A549 (cell line): ENCODE measurements at regions not wholly inside any gene's neighbourhood (a gene's known extent, or its start where the extent isn't known, plus 50 kb on each side); places are given as distances from the start of the nearest gene placed in this dataset.

ENCODE experiments used
- CBX2 ChIP-seq: fragments of 200-600 bp; sonication (generic); IDR thresholded peaks from 2 replicates; pipeline ENCODE4 v1.6.1; 2016; ENCODE audit warnings: low read depth, mild to moderate bottlenecking, borderline replicate concordance
- CEBPB ChIP-seq, 2 experiments: fragments of >200 bp in 1 of 2; sonication (Bioruptor Twin) in 1 of 2; formaldehyde crosslinking in 1 of 2; IDR thresholded peaks; 2 replicates each; pipeline ENCODE4 v1.6.1; 2012 to 2016
- EP300 ChIP-seq, 2 experiments: fragments of >200 bp; sonication (Bioruptor Twin); formaldehyde crosslinking; IDR thresholded peaks; 2 replicates in 1 of 2; 3 replicates in 1 of 2; pipeline ENCODE4 v1.6.1; 2016 to 2017
- FOXS1 ChIP-seq: fragments of 250-450 bp; sonication (Bioruptor Pico); IDR thresholded peaks from 2 replicates; pipeline ENCODE4 v1.5.0; 2020; ENCODE audit warnings: mild to moderate bottlenecking, moderate library complexity
- JUN ChIP-seq, 2 experiments: fragments of >200 bp; sonication (Bioruptor Twin); formaldehyde crosslinking; IDR thresholded peaks; 2 replicates in 1 of 2; 3 replicates in 1 of 2; pipeline ENCODE4 v1.6.1; 2016 to 2017
- MAZ ChIP-seq: fragments of 150-350 bp; IDR thresholded peaks from 2 replicates; pipeline ENCODE4 v1.6.1; 2014; ENCODE audit warnings: antibody characterized with exemption, low read depth, low read length, borderline replicate concordance
- MYC ChIP-seq: IDR thresholded peaks from 2 replicates; pipeline ENCODE4 v1.6.1; 2012; ENCODE audit warnings: mild to moderate bottlenecking, inconsistent platforms, low read length, improper control_type of control experiment, borderline replicate concordance
- RAD21 ChIP-seq, 2 experiments: fragments of >200 bp in 1 of 2; sonication (Bioruptor Twin) in 1 of 2; formaldehyde crosslinking in 1 of 2; IDR thresholded peaks in 1 of 2; conservative IDR thresholded peaks in 1 of 2; 2 replicates in 1 of 2; 3 replicates in 1 of 2; pipeline ENCODE4 v1.6.1; 2012 to 2018; ENCODE audit warnings: inconsistent platforms in 1 of 2
- RNF2 ChIP-seq: fragments of 200-600 bp; sonication (generic); IDR thresholded peaks from 2 replicates; pipeline ENCODE4 v1.6.1; 2016; ENCODE audit warnings: low read depth, mild to moderate bottlenecking, antibody characterized with exemption, moderate library complexity, borderline replicate concordance
- SMC3 ChIP-seq: fragments of >200 bp; sonication (Bioruptor Twin); formaldehyde crosslinking; IDR thresholded peaks from 3 replicates; pipeline ENCODE4 v1.6.1; 2018; ENCODE audit warnings: inconsistent platforms
- TF ChIP-seq, protein P1 (sequence below): fragments of 250-450 bp; sonication (Bioruptor Pico); IDR thresholded peaks from 2 replicates; pipeline ENCODE4 v1.5.0; 2021; ENCODE audit warnings: mild to moderate bottlenecking, moderate library complexity, borderline replicate concordance
- TF ChIP-seq, protein P2 (sequence below): fragments of 150-350 bp; IDR thresholded peaks from 2 replicates; pipeline ENCODE4 v1.6.1; 2014; ENCODE audit warnings: low read depth, mild to moderate bottlenecking, low read length
- TF ChIP-seq, protein P3 (sequence below): fragments of >200 bp; sonication (Bioruptor Twin); formaldehyde crosslinking; IDR thresholded peaks from 3 replicates; pipeline ENCODE4 v1.5.1; 2016
- TF ChIP-seq, protein P4 (sequence below): fragments of 450-650 bp; IDR thresholded peaks from 2 replicates; pipeline ENCODE4 v1.6.1; 2014; ENCODE audit warnings: antibody characterized with exemption

DNA sequence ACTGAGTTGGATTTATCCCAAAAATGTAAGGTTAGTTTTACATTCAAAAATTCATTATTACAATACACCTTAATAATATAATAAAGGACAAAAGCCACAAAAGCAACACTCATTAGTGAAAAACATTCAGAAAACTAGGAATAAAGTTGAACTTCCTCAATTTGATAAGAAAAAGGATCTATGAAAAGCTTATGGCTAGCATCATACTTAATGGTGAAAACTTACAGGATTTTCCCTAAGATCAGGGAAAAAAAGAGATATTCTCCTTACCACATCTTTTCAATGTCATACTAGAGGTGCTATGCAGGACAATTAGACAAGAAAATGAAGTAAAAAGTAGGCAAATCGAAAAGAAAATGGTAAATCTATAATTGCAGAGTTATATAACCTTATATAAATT is 279.9 kb downstream of the CGGBP1 start:
- TF ChIP-seq, protein P1, sequence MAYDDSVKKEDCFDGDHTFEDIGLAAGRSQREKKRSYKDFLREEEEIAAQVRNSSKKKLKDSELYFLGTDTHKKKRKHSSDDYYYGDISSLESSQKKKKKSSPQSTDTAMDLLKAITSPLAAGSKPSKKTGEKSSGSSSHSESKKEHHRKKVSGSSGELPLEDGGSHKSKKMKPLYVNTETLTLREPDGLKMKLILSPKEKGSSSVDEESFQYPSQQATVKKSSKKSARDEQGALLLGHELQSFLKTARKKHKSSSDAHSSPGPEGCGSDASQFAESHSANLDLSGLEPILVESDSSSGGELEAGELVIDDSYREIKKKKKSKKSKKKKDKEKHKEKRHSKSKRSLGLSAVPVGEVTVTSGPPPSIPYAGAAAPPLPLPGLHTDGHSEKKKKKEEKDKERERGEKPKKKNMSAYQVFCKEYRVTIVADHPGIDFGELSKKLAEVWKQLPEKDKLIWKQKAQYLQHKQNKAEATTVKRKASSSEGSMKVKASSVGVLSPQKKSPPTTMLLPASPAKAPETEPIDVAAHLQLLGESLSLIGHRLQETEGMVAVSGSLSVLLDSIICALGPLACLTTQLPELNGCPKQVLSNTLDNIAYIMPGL (CRISPR knock-in tag), result no peak
- TF ChIP-seq CBX2, result no peak
- TF ChIP-seq, protein P2, sequence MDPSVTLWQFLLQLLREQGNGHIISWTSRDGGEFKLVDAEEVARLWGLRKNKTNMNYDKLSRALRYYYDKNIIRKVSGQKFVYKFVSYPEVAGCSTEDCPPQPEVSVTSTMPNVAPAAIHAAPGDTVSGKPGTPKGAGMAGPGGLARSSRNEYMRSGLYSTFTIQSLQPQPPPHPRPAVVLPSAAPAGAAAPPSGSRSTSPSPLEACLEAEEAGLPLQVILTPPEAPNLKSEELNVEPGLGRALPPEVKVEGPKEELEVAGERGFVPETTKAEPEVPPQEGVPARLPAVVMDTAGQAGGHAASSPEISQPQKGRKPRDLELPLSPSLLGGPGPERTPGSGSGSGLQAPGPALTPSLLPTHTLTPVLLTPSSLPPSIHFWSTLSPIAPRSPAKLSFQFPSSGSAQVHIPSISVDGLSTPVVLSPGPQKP, result no peak
- TF ChIP-seq, protein P3, sequence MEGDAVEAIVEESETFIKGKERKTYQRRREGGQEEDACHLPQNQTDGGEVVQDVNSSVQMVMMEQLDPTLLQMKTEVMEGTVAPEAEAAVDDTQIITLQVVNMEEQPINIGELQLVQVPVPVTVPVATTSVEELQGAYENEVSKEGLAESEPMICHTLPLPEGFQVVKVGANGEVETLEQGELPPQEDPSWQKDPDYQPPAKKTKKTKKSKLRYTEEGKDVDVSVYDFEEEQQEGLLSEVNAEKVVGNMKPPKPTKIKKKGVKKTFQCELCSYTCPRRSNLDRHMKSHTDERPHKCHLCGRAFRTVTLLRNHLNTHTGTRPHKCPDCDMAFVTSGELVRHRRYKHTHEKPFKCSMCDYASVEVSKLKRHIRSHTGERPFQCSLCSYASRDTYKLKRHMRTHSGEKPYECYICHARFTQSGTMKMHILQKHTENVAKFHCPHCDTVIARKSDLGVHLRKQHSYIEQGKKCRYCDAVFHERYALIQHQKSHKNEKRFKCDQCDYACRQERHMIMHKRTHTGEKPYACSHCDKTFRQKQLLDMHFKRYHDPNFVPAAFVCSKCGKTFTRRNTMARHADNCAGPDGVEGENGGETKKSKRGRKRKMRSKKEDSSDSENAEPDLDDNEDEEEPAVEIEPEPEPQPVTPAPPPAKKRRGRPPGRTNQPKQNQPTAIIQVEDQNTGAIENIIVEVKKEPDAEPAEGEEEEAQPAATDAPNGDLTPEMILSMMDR, result no peak
- no peak for TF ChIP-seq RAD21 (conservative IDR thresholded peaks at IDR 0.05 in 1 of 2, IDR thresholded peaks at IDR 0.05 in 1 of 2)
- TF ChIP-seq MYC, result no peak
- TF ChIP-seq, protein P4, sequence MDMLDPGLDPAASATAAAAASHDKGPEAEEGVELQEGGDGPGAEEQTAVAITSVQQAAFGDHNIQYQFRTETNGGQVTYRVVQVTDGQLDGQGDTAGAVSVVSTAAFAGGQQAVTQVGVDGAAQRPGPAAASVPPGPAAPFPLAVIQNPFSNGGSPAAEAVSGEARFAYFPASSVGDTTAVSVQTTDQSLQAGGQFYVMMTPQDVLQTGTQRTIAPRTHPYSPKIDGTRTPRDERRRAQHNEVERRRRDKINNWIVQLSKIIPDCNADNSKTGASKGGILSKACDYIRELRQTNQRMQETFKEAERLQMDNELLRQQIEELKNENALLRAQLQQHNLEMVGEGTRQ, result no peak
- TF ChIP-seq JUN (IDR thresholded peaks at IDR 0.05), result no peak
- TF ChIP-seq FOXS1 (CRISPR knock-in tag), result no peak
- TF ChIP-seq MAZ, result no peak
- TF ChIP-seq CEBPB (IDR thresholded peaks at IDR 0.05), result no peak
- TF ChIP-seq SMC3, result no peak
- TF ChIP-seq EP300 (IDR thresholded peaks at IDR 0.05), result no peak
- TF ChIP-seq RNF2, result no peak
